ENCODE measurements at regions not wholly inside any gene's neighbourhood (a gene's known extent, or its start where the extent isn't known, plus 50 kb on each side); places are given as distances from the start of the nearest gene placed in this dataset.

GRCh38 chr6:95227351-95227750 lies 350.0 kb upstream of the MANEA start:
- in situ Hi-C loops (cut with HindIII; ENCODE audit: low sequenced_read_pairs), result no loop called here
- TF ChIP-seq CTCF (IDR thresholded peaks at IDR 0.05; ENCODE audit: low read depth, low read length, missing control alignments), result no peak
- DNase-seq (ENCODE audit: low read depth), result no peak
- no peak overlapping the region for H3K4me3 ChIP-seq (ENCODE audit: low read depth, low read length)

DNA sequence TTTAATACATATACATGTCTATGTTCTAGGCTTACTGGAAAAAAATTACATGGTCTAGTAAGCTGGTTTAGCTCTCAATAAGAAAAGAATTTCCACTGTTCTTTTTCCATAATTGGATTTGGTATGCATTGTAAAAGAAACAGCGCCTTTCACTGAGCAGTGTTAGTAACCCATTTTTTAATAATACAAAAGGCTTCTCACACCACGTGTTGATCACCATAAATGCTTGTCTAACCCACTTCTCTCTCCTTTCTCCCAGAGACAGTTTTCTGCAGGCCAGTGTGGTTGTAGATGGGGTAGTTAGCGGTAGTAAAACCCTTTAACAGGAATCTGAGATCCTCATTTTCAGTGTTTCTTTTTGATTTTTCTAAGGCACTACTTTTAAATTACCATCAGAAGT lies 348.7 kb upstream of the MANEA start:
- no peak for TF ChIP-seq CTCF (IDR thresholded peaks at IDR 0.05; ENCODE audit: low read depth, low read length, missing control alignments)
- in situ Hi-C loops (cut with HindIII; ENCODE audit: low sequenced_read_pairs), result no loop called here

GRCh38 chr6:95230071-95230740 lies 347.1 kb upstream of the MANEA start:
- H3K4me3 ChIP-seq (ENCODE audit: low read depth, low read length), result no peak overlapping the region
- no peak for DNase-seq (ENCODE audit: low read depth)
- in situ Hi-C loops (cut with HindIII; ENCODE audit: low sequenced_read_pairs), result no loop called here
- no peak for TF ChIP-seq CTCF (IDR thresholded peaks at IDR 0.05; ENCODE audit: low read depth, low read length, missing control alignments)

More for the DNA sequence above, 348.7 kb upstream of the MANEA start:
- no peak overlapping the region for H3K4me3 ChIP-seq (ENCODE audit: low read depth, low read length)
- DNase-seq (ENCODE audit: low read depth), result no peak

GRCh38 chr6:95231416-95231815 lies 345.9 kb upstream of the MANEA start:
- no peak for TF ChIP-seq CTCF (IDR thresholded peaks at IDR 0.05; ENCODE audit: low read depth, low read length, missing control alignments)
- in situ Hi-C loops (cut with HindIII; ENCODE audit: low sequenced_read_pairs), result no loop called here
- no peak for DNase-seq (ENCODE audit: low read depth)
- no peak overlapping the region for H3K4me3 ChIP-seq (ENCODE audit: low read depth, low read length)

DNA sequence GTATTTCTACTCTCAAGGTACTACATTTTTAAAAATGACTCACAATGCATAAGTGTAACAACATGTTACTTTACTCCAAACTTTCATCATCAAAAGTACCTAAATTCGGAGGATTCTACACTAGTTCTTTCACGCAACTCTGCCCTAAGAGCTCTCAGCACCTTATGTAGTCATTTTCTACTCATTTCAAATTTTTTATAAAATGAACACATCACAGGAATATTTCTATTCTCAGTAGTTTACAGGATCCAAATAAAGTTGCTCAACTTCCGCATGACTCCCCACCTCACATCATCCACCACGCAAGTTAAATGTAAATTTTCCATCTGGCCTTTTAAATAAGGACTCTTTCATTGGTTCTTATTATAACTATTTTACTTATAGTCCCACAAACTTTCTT lies 344.9 kb upstream of the MANEA start:
- DNase-seq (ENCODE audit: low read depth), result no peak
- in situ Hi-C loops (cut with HindIII; ENCODE audit: low sequenced_read_pairs), result no loop called here
- no peak for TF ChIP-seq CTCF (IDR thresholded peaks at IDR 0.05; ENCODE audit: low read depth, low read length, missing control alignments)
- no peak overlapping the region for H3K4me3 ChIP-seq (ENCODE audit: low read depth, low read length)

- in situ Hi-C loops (cut with HindIII; ENCODE audit: low sequenced_read_pairs), result no loop called here
- no peak overlapping the region for H3K4me3 ChIP-seq (ENCODE audit: low read depth, low read length)
- no peak for DNase-seq (ENCODE audit: low read depth)
- TF ChIP-seq CTCF (IDR thresholded peaks at IDR 0.05; ENCODE audit: low read depth, low read length, missing control alignments), result no peak
Measured at GRCh38 chr6:95233879-95234278, 343.5 kb upstream of the MANEA start.
